Natural killer cell (primary cell): ENCODE measurements at regions not wholly inside any gene's neighbourhood (a gene's known extent, or its start where the extent isn't known, plus 50 kb on each side); places are given as distances from the start of the nearest gene placed in this dataset.

Experiments used
- ATAC-seq, 3 donors: fragments of 150-1000 bp in 2 of 3; fragments of 200-7000 bp in 1 of 3; cut with Tn5 transposase; 1 replicate in 1 of 3; 2 replicates in 2 of 3; pipeline ENCODE4 v1.10.0; 2021; ENCODE audit warnings: mild to moderate bottlenecking in 2 of 3, moderate library complexity in 2 of 3
- DNase-seq, 2 donors: peaks; one replicate each; pipeline versions ENCODE4 v3.0.0 to v3.0.0-alpha.2; 2013 to 2021; ENCODE audit warnings: mixed read lengths in 1 of 2
- H3K27ac ChIP-seq: one replicate; pipeline ENCODE4 v1.5.1; 2013; ENCODE audit warnings: mild to moderate bottlenecking, low read length
- H3K27me3 ChIP-seq: one replicate; pipeline ENCODE4 v1.6.1; 2013; ENCODE audit warnings: low read length; ENCODE audit not compliant: control insufficient read depth, insufficient read depth
- H3K36me3 ChIP-seq: one replicate; pipeline ENCODE4 v1.6.1; 2013; ENCODE audit warnings: low read length; ENCODE audit not compliant: control insufficient read depth, insufficient read depth
- H3K4me1 ChIP-seq: one replicate; pipeline ENCODE4 v1.6.1; 2013; ENCODE audit warnings: low read length; ENCODE audit not compliant: control insufficient read depth, insufficient read depth
- H3K4me3 ChIP-seq: one replicate; pipeline ENCODE4 v1.5.1; 2013; ENCODE audit warnings: low read length
- H3K9me3 ChIP-seq: one replicate; pipeline ENCODE4 v1.6.1; 2013; ENCODE audit warnings: low read length; ENCODE audit not compliant: control insufficient read depth, insufficient read depth
- H3K27ac Mint-ChIP-seq, 2 donors: one replicate each; pipeline ENCODE4 v1.8.0; 2022; ENCODE audit warnings: mild to moderate bottlenecking in 2 of 2, mixed read lengths in 2 of 2, moderate library complexity in 1 of 2
- H3K27me3 Mint-ChIP-seq, 2 donors: one replicate each; pipeline ENCODE4 v1.8.0; 2022; ENCODE audit warnings: low read depth in 2 of 2, mixed read lengths in 2 of 2
- H3K36me3 Mint-ChIP-seq: one replicate; pipeline ENCODE4 v1.8.0; 2022; ENCODE audit warnings: mixed read lengths
- H3K4me1 Mint-ChIP-seq, 2 donors: one replicate each; pipeline ENCODE4 v1.8.0; 2022; ENCODE audit warnings: mixed read lengths in 2 of 2
- H3K4me3 Mint-ChIP-seq: one replicate; pipeline ENCODE4 v1.8.0; 2022; ENCODE audit warnings: mild to moderate bottlenecking, moderate library complexity, mixed read lengths
- H3K9me3 Mint-ChIP-seq, 2 donors: one replicate each; pipeline ENCODE4 v1.8.0; 2022; ENCODE audit warnings: mixed read lengths in 2 of 2
- CTCF ChIP-seq: fragments of 200-600 bp; IDR thresholded peaks from one replicate; pipeline ENCODE4 v1.8.0; 2022; ENCODE audit warnings: antibody characterized with exemption
- WGBS: methylation state at CpG from one replicate; pipeline ENCODE4 v1.1.7; 2013; ENCODE audit warnings: missing lambda C conversion rate; ENCODE audit not compliant: insufficient coverage; 5-methylcytosine and 5-hydroxymethylcytosine counted together
- intact Hi-C: fragments of 100-400 bp; cut with micrococcal nuclease; formaldehyde crosslinking; loops from one replicate; pipeline ENCODE4 v1.14.2; 2022

- Mint-ChIP-seq H3K4me1 (no peaks in the 10 kb centered on the region), H3K4me3 (no peak overlapping the region), H3K36me3 (no peaks in the 10 kb centered on the region), H3K27ac (no peak overlapping the region), H3K9me3 (peaks cover 0 to 6% of the 10 kb centered on the region in 2 donors), H3K27me3 (no peaks in the 10 kb centered on the region)
- Histone ChIP-seq H3K9me3 (no peaks in the 10 kb centered on the region), H3K27ac (no peak overlapping the region), H3K36me3 (no peaks in the 10 kb centered on the region), H3K4me1 (no peaks in the 10 kb centered on the region), H3K27me3 (no peaks in the 10 kb centered on the region), H3K4me3 (no peak overlapping the region)
- 79% methylated on average over 2 of the region's 2 CpGs for WGBS
- ATAC-seq: no peak
- TF ChIP-seq CTCF: no peak
- intact Hi-C loops: no loop called here
- no peak for DNase-seq
Observed at GRCh38 chr5:155342956-155343355, 329.4 kb downstream of the KIF4B start.

GRCh38 chr5:155343468-155343867, 329.9 kb downstream of the KIF4B start:
- intact Hi-C loops: no loop called here
- Mint-ChIP-seq H3K9me3 (peaks cover 0 to 6% of the 10 kb centered on the region in 2 donors), H3K4me3 (no peak overlapping the region), H3K36me3 (no peaks in the 10 kb centered on the region), H3K27ac (no peak overlapping the region), H3K4me1 (no peaks in the 10 kb centered on the region), H3K27me3 (no peaks in the 10 kb centered on the region)
- Histone ChIP-seq H3K4me1 (no peaks in the 10 kb centered on the region), H3K36me3 (no peaks in the 10 kb centered on the region), H3K27ac (no peak overlapping the region), H3K27me3 (no peaks in the 10 kb centered on the region), H3K4me3 (no peak overlapping the region), H3K9me3 (no peaks in the 10 kb centered on the region)
- TF ChIP-seq CTCF: no peak
- no peak for ATAC-seq
- WGBS: 88% methylated on average over 1 of the region's 1 CpG
- DNase-seq: no peak

GRCh38 chr5:155353231-155353630, 339.7 kb downstream of the KIF4B start:
- no peaks in the 10 kb centered on the region for H3K4me1 ChIP-seq
- H3K27ac Mint-ChIP-seq: no peak overlapping the region
- intact Hi-C loops: no loop called here
- H3K36me3 ChIP-seq: no peaks in the 10 kb centered on the region
- H3K4me3 Mint-ChIP-seq: no peak overlapping the region
- DNase-seq (no peak), ATAC-seq (no peak)
- peaks cover 6% of the 10 kb centered on the region for H3K9me3 ChIP-seq
- TF ChIP-seq CTCF: no peak
- H3K27me3 ChIP-seq: no peaks in the 10 kb centered on the region
- no peak overlapping the region for H3K4me3 ChIP-seq
- peaks cover 14 to 26% of the 10 kb centered on the region in 2 donors for H3K9me3 Mint-ChIP-seq
- H3K27me3 Mint-ChIP-seq: no peaks in the 10 kb centered on the region
- H3K4me1 Mint-ChIP-seq: no peaks in the 10 kb centered on the region
- no peak overlapping the region for H3K27ac ChIP-seq
- peaks cover 11% of the 10 kb centered on the region for H3K36me3 Mint-ChIP-seq

- H3K4me3 Mint-ChIP-seq: no peak overlapping the region
- H3K4me1 ChIP-seq: no peaks in the 10 kb centered on the region
- intact Hi-C loops: no loop called here
- 83% methylated on average over 4 of the region's 4 CpGs for WGBS
- H3K9me3 ChIP-seq: no peaks in the 10 kb centered on the region
- H3K36me3 Mint-ChIP-seq: no peaks in the 10 kb centered on the region
- no peaks in the 10 kb centered on the region for H3K27me3 ChIP-seq
- no peak overlapping the region for H3K27ac ChIP-seq
- no peaks in the 10 kb centered on the region for H3K4me1 Mint-ChIP-seq
- DNase-seq (no peak), ATAC-seq (no peak)
- H3K27me3 Mint-ChIP-seq: no peaks in the 10 kb centered on the region
- H3K4me3 ChIP-seq: no peak overlapping the region
- H3K9me3 Mint-ChIP-seq: peaks cover 4 to 7% of the 10 kb centered on the region in 2 donors
- no peaks in the 10 kb centered on the region for H3K36me3 ChIP-seq
- no peak for TF ChIP-seq CTCF
- no peak overlapping the region for H3K27ac Mint-ChIP-seq
Observed at GRCh38 chr5:155366096-155366495, 352.5 kb downstream of the KIF4B start.
